ENCODE measurements at regions not wholly inside any gene's neighbourhood (a gene's known extent, or its start where the extent isn't known, plus 50 kb on each side); places are given as distances from the start of the nearest gene placed in this dataset.

DNA sequence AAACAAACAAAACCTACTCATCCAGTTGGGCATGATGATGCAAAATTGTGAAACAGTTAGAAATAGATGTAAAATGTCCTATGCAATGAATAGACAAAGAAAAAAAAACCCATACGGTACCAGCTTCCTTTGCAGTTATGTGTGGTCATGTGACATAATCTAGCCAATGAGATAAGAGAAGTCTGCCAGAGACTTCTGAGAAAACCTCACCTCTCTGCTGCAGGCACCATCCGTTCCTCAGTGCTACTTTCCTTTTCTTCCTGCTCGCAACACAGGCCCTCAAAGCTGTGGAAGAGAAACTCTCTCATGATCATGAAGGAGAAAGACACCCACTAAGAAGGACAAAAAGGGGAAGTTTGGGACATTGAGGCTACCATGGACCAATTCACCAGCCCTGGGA lies 76.8 kb upstream of the CARD11 start:
- TF ChIP-seq TCF12 (IDR thresholded peaks at IDR 0.05): no peak
- no peak for TF ChIP-seq RAD21 (IDR thresholded peaks at IDR 0.05; ENCODE audit: low read length)
- TF ChIP-seq CTCF (IDR thresholded peaks at IDR 0.05): no peak
- TF ChIP-seq RCOR1 (IDR thresholded peaks at IDR 0.05; ENCODE audit: low read length): no peak
- TF ChIP-seq, protein P1, sequence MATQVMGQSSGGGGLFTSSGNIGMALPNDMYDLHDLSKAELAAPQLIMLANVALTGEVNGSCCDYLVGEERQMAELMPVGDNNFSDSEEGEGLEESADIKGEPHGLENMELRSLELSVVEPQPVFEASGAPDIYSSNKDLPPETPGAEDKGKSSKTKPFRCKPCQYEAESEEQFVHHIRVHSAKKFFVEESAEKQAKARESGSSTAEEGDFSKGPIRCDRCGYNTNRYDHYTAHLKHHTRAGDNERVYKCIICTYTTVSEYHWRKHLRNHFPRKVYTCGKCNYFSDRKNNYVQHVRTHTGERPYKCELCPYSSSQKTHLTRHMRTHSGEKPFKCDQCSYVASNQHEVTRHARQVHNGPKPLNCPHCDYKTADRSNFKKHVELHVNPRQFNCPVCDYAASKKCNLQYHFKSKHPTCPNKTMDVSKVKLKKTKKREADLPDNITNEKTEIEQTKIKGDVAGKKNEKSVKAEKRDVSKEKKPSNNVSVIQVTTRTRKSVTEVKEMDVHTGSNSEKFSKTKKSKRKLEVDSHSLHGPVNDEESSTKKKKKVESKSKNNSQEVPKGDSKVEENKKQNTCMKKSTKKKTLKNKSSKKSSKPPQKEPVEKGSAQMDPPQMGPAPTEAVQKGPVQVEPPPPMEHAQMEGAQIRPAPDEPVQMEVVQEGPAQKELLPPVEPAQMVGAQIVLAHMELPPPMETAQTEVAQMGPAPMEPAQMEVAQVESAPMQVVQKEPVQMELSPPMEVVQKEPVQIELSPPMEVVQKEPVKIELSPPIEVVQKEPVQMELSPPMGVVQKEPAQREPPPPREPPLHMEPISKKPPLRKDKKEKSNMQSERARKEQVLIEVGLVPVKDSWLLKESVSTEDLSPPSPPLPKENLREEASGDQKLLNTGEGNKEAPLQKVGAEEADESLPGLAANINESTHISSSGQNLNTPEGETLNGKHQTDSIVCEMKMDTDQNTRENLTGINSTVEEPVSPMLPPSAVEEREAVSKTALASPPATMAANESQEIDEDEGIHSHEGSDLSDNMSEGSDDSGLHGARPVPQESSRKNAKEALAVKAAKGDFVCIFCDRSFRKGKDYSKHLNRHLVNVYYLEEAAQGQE (IDR thresholded peaks at IDR 0.05; ENCODE audit: low read depth, low read length): no peak
- no peak for TF ChIP-seq MXI1 (IDR thresholded peaks at IDR 0.05; ENCODE audit: low read depth, low read length)
